H7 (cell line): ENCODE measurements at regions not wholly inside any gene's neighbourhood (a gene's known extent, or its start where the extent isn't known, plus 50 kb on each side); places are given as distances from the start of the nearest gene placed in this dataset.

ENCODE experiments used
- DNase-seq: peaks from one replicate; pipeline ENCODE4 v3.0.0; 2012
- H3K27me3 ChIP-seq: 2 replicates; pipeline ENCODE4 v1.6.0; 2011; ENCODE audit warnings: mild to moderate bottlenecking, low read length; ENCODE audit not compliant: control insufficient read depth, insufficient read depth
- H3K36me3 ChIP-seq: replicated peaks from 2 replicates; pipeline ENCODE4 v1.5.1; 2011; ENCODE audit warnings: low read length; ENCODE audit not compliant: control insufficient read depth, insufficient read depth
- H3K4me3 ChIP-seq: 2 replicates; pipeline ENCODE4 v1.5.1; 2011; ENCODE audit warnings: low read depth, mild to moderate bottlenecking, control low read depth, low read length, moderate library complexity; ENCODE audit not compliant: insufficient read depth

GRCh38 chr15:62430552-62430951 is 265.5 kb upstream of the C2CD4B start:
- no peak for DNase-seq

GRCh38 chr15:62431008-62431797 is 266.1 kb upstream of the C2CD4B start:
- no peak overlapping the region for H3K4me3 ChIP-seq
- no peak for DNase-seq
- H3K27me3 ChIP-seq = no peaks in the 10 kb centered on the region
- no peaks in the 10 kb centered on the region for H3K36me3 ChIP-seq

More at GRCh38 chr15:62430552-62430951, 265.5 kb upstream of the C2CD4B start:
- H3K4me3 ChIP-seq = no peak overlapping the region
- H3K27me3 ChIP-seq = no peaks in the 10 kb centered on the region
- no peaks in the 10 kb centered on the region for H3K36me3 ChIP-seq

GRCh38 chr15:62431817-62432216 is 266.7 kb upstream of the C2CD4B start:
- no peak overlapping the region for H3K4me3 ChIP-seq
- DNase-seq = no peak

DNA sequence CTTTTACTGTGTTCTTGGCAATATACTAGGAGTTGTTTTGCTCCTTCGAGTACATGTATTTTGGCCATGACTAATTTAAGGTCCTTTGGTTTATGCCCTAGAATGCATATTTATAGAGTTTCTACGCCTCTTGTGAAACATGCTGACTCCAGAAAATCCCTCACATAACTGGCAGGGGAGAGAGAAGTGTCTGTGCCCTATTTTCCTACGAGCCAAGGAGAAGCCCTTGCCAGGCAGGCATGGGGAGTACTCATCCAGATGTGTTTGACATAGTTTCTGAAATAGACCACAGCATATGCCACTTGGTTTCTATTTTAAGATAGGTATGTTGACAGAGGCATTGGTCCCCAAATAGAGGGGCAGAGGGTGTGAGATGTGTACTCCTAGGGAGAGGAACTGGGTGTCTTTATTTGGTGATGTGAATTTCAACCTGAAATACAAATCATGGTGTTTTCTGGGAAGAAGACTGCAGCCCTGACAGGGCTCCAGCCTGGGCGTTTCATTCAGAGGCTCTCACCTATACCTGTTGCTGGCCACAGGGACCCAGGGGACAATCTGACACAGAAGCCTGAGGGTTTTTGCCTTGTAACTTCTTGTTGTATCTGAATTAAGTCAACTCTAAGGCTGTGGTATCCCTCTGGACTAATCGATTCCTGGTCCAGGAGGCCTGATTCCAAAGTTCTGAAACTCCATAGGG is 267.8 kb upstream of the C2CD4B start:
- no peak for DNase-seq
- Histone ChIP-seq H3K27me3 (no peaks in the 10 kb centered on the region), H3K4me3 (no peak overlapping the region), H3K36me3 (no peaks in the 10 kb centered on the region)

More at GRCh38 chr15:62431817-62432216, 266.7 kb upstream of the C2CD4B start:
- H3K27me3 ChIP-seq = no peaks in the 10 kb centered on the region
- no peaks in the 10 kb centered on the region for H3K36me3 ChIP-seq

GRCh38 chr15:62436235-62436634 is 271.1 kb upstream of the C2CD4B start:
- H3K4me3 ChIP-seq = no peak overlapping the region
- H3K36me3 ChIP-seq = no peaks in the 10 kb centered on the region
- DNase-seq = no peak
- no peaks in the 10 kb centered on the region for H3K27me3 ChIP-seq

- DNase-seq = no peak
- no peaks in the 10 kb centered on the region for H3K36me3 ChIP-seq
- no peaks in the 10 kb centered on the region for H3K27me3 ChIP-seq
- no peak overlapping the region for H3K4me3 ChIP-seq
Observed at GRCh38 chr15:62437753-62438152, 272.7 kb upstream of the C2CD4B start.

- no peak for DNase-seq
- Histone ChIP-seq H3K27me3 (no peaks in the 10 kb centered on the region), H3K36me3 (no peaks in the 10 kb centered on the region), H3K4me3 (no peak overlapping the region)
Observed at GRCh38 chr15:62439543-62440016, 274.5 kb upstream of the C2CD4B start.

- DNase-seq = no peak
Observed at GRCh38 chr15:62440362-62441105, 275.4 kb upstream of the C2CD4B start.

DNA sequence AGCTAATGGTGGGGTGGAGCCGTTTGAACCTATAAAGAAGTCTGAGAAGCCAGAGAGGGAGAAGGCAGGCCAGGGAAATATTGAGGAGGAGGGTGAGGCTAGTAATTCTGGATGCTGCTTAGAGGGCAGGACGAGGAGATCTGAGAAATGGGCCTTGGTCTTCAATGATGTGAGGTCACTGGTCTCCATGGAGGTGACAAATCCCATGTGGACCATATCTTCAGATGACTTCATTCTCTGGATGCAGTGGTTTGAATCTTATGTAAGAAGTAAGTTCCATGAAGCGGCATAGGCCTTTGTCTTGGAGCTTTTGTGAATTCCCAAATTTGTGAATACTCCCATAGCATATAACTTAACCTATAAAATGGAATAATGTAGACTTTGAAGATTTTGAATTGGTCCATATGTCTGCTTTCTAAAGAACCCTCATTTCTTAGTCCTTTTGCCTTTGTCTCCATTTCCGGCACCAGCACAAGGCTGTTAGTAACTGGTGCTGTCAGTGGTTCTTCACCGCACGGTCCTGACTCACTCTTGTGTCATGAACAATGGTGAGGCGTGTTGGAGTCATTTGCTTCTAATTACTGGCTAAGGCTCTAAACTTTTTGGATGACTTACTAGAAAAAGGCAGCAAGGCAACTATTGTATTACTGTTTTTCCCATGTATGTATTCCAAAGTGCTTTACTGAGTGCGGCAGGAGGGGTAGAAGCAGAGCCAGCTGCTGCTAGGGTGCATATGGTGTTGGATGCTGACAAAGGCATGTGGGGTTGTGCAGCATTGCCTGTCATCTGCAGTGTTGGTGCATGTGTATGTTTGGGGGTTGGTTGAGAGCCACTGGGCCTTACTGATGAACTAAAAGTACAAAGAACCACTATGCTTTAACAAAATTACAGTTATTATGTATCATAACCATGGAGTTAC is 279.3 kb upstream of the C2CD4B start:
- DNase-seq = no peak
- Histone ChIP-seq H3K4me3 (no peak overlapping the region), H3K36me3 (no peaks in the 10 kb centered on the region), H3K27me3 (no peaks in the 10 kb centered on the region)

More at GRCh38 chr15:62440362-62441105, 275.4 kb upstream of the C2CD4B start:
- H3K27me3 ChIP-seq = no peaks in the 10 kb centered on the region
- no peaks in the 10 kb centered on the region for H3K36me3 ChIP-seq
- no peak overlapping the region for H3K4me3 ChIP-seq

DNA sequence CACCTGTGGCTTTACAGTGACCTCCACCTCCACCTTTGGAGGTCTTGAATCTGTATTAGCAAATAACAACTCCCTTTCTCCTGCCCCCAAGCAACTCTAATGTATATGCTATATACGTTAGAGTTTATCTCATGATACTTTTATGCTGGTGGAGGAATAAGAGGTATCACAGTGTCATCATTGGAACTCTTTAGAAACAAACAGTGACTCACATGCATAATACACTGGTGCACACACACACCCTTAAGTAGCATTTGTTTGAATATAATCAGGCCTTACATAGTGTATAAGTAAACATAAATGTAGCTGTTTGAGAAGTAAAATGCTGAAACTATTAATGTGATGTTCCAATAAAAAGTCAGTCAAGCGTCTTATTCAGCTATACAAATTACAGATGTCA is 280.2 kb upstream of the C2CD4B start:
- no peak for DNase-seq
- H3K4me3 ChIP-seq = no peak overlapping the region
- no peaks in the 10 kb centered on the region for H3K27me3 ChIP-seq
- H3K36me3 ChIP-seq = no peaks in the 10 kb centered on the region

DNA sequence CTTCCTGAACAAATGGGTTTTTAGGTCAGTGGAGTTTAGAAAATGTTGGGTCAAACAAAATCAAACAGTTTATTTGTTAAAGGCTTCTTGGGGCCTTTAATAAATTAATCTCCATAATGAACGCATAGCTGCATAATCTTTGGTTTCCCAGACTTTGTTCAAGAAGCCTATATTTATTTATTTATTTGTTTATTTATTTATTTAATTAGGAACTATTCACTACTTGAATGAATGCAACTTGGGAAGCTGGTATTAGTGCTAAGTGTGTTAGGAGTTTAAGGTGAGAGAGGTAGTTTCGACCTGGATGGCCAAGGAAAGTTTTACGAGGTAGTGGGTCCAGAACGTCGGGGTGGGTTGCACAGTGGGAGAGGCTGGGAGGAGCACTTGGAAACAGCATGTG is 281.9 kb upstream of the C2CD4B start:
- DNase-seq = no peak
- Histone ChIP-seq H3K36me3 (no peaks in the 10 kb centered on the region), H3K4me3 (no peak overlapping the region), H3K27me3 (no peaks in the 10 kb centered on the region)

DNA sequence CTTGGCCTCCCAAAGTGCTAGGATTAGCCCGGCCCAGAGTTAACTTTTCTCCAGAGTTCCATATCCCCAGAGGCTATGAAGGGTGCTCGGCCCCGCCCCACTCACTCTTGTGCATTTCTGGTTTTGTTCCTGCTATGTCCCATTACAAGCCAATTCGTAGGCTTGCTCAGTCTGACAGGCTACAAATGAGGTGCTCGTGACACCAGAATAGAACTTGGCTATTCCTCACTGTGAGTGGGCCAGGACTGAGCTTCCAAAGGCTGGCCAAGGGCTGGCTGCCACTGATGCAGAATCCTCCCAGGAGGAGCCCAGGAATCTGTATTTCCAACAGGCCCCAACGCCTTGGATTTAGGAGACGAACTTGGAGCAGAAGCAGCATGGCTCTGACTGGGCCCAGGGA is 282.7 kb upstream of the C2CD4B start:
- Histone ChIP-seq H3K27me3 (no peaks in the 10 kb centered on the region), H3K36me3 (no peaks in the 10 kb centered on the region), H3K4me3 (no peak overlapping the region)
- no peak for DNase-seq

GRCh38 chr15:62449638-62450037 is 284.6 kb upstream of the C2CD4B start:
- no peaks in the 10 kb centered on the region for H3K27me3 ChIP-seq
- no peaks in the 10 kb centered on the region for H3K36me3 ChIP-seq
- DNase-seq = no peak
- H3K4me3 ChIP-seq = no peak overlapping the region

DNA sequence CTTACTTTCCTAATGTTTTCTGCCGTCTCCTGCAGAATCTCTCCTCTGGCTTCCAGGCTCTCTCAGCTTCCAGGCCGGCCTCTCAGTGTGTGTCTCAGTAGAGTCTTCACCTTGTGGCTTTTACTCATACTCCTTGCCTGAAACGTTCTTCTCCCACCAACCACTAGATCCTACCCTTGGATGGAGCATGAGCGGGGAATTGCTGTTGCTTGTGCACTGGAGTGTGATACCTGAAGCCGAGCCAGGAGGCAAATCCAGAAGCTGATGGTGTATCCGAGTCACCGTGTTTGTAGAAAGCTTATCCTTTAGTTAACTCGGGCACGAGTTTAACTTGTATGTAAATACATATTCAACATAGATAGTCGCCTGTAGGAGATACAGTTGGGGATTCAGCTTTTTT is 285.0 kb upstream of the C2CD4B start:
- H3K36me3 ChIP-seq = no peaks in the 10 kb centered on the region
- no peaks in the 10 kb centered on the region for H3K27me3 ChIP-seq
- H3K4me3 ChIP-seq = no peak overlapping the region
- DNase-seq = no peak
